ENCODE measurements at regions not wholly inside any gene's neighbourhood (a gene's known extent, or its start where the extent isn't known, plus 50 kb on each side); places are given as distances from the start of the nearest gene placed in this dataset.
A peak's percentile ranks its signal among the peaks of the same experiment; 100 is the strongest.

- TF ChIP-seq TFAM (CRISPR knock-in tag; conservative IDR thresholded peaks at IDR 0.05) (no peak), ATF2 (CRISPR knock-in tag; IDR thresholded peaks at IDR 0.05) (no peak), CTBP1 (IDR thresholded peaks at IDR 0.05; ENCODE audit: borderline replicate concordance) (peak; percentile 99), TAL1 (IDR thresholded peaks at IDR 0.05) (peak; percentile 87), VEZF1 (CRISPR knock-in tag; IDR thresholded peaks at IDR 0.05) (peak; percentile 48), RCOR1 (IDR thresholded peaks at IDR 0.05; ENCODE audit: borderline replicate concordance in 1 of 2, low read depth in 2 of 2, low read length in 2 of 2) (peak in 1 of 2 experiments; percentile 89; a peak in 2 of 4 replicates), ZNF143 (CRISPR knock-in tag; IDR thresholded peaks at IDR 0.05) (no peak), ZSCAN32 (CRISPR knock-in tag; IDR thresholded peaks at IDR 0.05) (no peak), PBX2 (CRISPR knock-in tag; IDR thresholded peaks at IDR 0.05; ENCODE audit: low read depth) (no peak), PBX2 (tag; conservative IDR thresholded peaks at IDR 0.05; ENCODE audit: low read depth) (peak; percentile 69), ZFP91 (CRISPR knock-in tag; IDR thresholded peaks at IDR 0.05) (no peak)
- TF ChIP-seq, protein P1, sequence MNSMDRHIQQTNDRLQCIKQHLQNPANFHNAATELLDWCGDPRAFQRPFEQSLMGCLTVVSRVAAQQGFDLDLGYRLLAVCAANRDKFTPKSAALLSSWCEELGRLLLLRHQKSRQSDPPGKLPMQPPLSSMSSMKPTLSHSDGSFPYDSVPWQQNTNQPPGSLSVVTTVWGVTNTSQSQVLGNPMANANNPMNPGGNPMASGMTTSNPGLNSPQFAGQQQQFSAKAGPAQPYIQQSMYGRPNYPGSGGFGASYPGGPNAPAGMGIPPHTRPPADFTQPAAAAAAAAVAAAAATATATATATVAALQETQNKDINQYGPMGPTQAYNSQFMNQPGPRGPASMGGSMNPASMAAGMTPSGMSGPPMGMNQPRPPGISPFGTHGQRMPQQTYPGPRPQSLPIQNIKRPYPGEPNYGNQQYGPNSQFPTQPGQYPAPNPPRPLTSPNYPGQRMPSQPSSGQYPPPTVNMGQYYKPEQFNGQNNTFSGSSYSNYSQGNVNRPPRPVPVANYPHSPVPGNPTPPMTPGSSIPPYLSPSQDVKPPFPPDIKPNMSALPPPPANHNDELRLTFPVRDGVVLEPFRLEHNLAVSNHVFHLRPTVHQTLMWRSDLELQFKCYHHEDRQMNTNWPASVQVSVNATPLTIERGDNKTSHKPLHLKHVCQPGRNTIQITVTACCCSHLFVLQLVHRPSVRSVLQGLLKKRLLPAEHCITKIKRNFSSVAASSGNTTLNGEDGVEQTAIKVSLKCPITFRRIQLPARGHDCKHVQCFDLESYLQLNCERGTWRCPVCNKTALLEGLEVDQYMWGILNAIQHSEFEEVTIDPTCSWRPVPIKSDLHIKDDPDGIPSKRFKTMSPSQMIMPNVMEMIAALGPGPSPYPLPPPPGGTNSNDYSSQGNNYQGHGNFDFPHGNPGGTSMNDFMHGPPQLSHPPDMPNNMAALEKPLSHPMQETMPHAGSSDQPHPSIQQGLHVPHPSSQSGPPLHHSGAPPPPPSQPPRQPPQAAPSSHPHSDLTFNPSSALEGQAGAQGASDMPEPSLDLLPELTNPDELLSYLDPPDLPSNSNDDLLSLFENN (IDR thresholded peaks at IDR 0.05; ENCODE audit: low read depth in 2 of 2, low read length in 2 of 2): 0 out of 4 replicates have a peak, but pooled peaks of 1 of the 2 experiments have one; percentile 43
- TF ChIP-seq, protein P2, sequence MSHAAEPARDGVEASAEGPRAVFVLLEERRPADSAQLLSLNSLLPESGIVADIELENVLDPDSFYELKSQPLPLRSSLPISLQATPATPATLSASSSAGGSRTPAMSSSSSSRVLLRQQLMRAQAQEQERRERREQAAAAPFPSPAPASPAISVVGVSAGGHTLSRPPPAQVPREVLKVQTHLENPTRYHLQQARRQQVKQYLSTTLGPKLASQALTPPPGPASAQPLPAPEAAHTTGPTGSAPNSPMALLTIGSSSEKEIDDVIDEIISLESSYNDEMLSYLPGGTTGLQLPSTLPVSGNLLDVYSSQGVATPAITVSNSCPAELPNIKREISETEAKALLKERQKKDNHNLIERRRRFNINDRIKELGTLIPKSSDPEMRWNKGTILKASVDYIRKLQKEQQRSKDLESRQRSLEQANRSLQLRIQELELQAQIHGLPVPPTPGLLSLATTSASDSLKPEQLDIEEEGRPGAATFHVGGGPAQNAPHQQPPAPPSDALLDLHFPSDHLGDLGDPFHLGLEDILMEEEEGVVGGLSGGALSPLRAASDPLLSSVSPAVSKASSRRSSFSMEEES (CRISPR knock-in tag; IDR thresholded peaks at IDR 0.05): no peak
These were observed 248.6 kb downstream of the LOXHD1 start (continued) for GRCh38 chr18:46408334-46408987.
